ENCODE measurements at regions not wholly inside any gene's neighbourhood (a gene's known extent, or its start where the extent isn't known, plus 50 kb on each side); places are given as distances from the start of the nearest gene placed in this dataset.
A peak's percentile ranks its signal among the peaks of the same experiment; 100 is the strongest.

DNA sequence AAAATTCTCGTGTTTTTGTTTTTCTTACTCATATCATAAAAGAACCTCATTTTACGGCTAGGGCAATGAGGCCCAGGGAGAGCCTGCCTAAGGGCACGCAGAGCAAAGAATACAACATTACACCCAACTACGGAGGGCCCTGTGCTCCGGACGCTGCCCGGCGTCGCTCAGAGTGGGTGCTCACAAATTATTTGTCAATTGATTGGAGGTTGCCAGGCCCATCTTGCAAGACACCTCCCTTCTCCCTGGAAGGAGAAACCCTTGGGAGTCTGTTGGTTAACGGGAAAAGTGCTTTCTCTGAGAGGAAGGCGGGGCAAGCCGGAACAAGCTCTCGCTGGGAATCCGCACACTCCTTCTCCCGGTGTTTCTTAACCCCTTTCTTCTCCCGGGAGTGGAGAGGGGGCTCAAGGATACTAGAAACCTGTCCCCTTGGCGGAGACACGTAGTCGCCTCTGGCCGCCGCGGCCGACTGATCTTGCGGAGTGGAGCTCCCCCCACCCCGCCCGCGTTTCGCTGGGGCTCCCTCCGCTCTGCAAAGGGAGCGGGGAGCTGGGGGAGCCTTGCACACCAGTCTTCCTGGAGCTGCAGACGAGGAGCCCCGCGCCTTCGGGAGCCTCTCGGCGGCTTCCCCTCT is 599.3 kb upstream of the SGCD start:
- BruUV-seq (replicated peaks), result no TSS peak
- H3K9me3 ChIP-seq (ENCODE audit: control insufficient read depth, insufficient read depth, low read length), result no peaks in the 10 kb centered on the region
- no peak; the same call in 1 of the 2 replicates for ATAC-seq (ENCODE audit: low read depth)
- H3K9ac ChIP-seq (ENCODE audit: low read depth, low read length), result no peak overlapping the region
- no peaks in the 10 kb centered on the region for H3K36me3 ChIP-seq (ENCODE audit: control insufficient read depth, insufficient read depth, low read length)
- no peaks in the 10 kb centered on the region for H4K20me1 ChIP-seq (ENCODE audit: insufficient read depth, low read length)
- DNase-seq, result no peak
- intact Hi-C loops (cut with micrococcal nuclease) (loop anchor here (10.0 kb wide), 3 partner anchors 517 to 1097 kb away; partner anchors contain the start of gene SGCD), dilution Hi-C loops (cut with HindIII; ENCODE audit: low sequenced_read_pairs, unreplicated experiment) (no loop called here), in situ Hi-C loops (cut with MboI; ENCODE audit: low sequenced_read_pairs) (no loop called here)
- H3K4me3 ChIP-seq (ENCODE audit: insufficient read depth, low read depth, low read length), result peak overlapping the region; percentile 37
- no peak overlapping the region for H3K56ac ChIP-seq (ENCODE audit: extremely low read depth, insufficient read depth, low read length)
- H3K79me1 ChIP-seq (ENCODE audit: low read depth in 1 of 2, low read length in 2 of 2), result no peaks in the 10 kb centered on the region
- ChIA-PET CTCF (no interaction called here), POLR2A (ENCODE audit: unreplicated experiment) (no interaction called here)
- no peak overlapping the region for H3K14ac ChIP-seq (replicated peaks; ENCODE audit: low read depth, low read length)
- no peaks in the 10 kb centered on the region for H3K4me1 ChIP-seq (ENCODE audit: control insufficient read depth, insufficient read depth, low read length)
- no peak overlapping the region for H2BK120ac ChIP-seq (ENCODE audit: low read depth, low read length)
- TF ChIP-seq MAFK (IDR thresholded peaks at IDR 0.05; ENCODE audit: low read depth, low read length), result no peak
- TF ChIP-seq SMC3 (IDR thresholded peaks at IDR 0.05; ENCODE audit: low read depth, low read length), result no peak
- TF ChIP-seq CEBPB (IDR thresholded peaks at IDR 0.05; ENCODE audit: low read depth, low read length), result no peak
- TF ChIP-seq MAZ (IDR thresholded peaks at IDR 0.05; ENCODE audit: borderline replicate concordance, low read depth, low read length), result no peak
- H4K91ac ChIP-seq (ENCODE audit: insufficient read depth, low read depth, low read length), result no peak overlapping the region
- H2BK15ac ChIP-seq (ENCODE audit: low read depth, low read length), result no peak overlapping the region
- H2AFZ ChIP-seq (replicated peaks; ENCODE audit: low read length, poor library complexity), result peak overlapping the region; percentile 6
- WGBS, 2 experiments (ENCODE audit: extremely low coverage in 2 of 2, insufficient read length in 1 of 2), result 5% methylated on average over 10 of the region's 36 CpGs; no CpG with 5 or more reads in 1 of the 2 experiments
- no peak overlapping the region for H2BK20ac ChIP-seq (ENCODE audit: low read depth, low read length)
- no peak overlapping the region for H2BK5ac ChIP-seq (ENCODE audit: low read depth, low read length, poor library complexity, severe bottlenecking)
- peak overlapping the region; percentile 48; the same call in 1 of the 2 replicates for H3K4me2 ChIP-seq (ENCODE audit: low read depth, low read length)
- H2AK5ac ChIP-seq (ENCODE audit: low read depth, low read length), result no peak overlapping the region
- H3K18ac ChIP-seq (ENCODE audit: low read depth, low read length), result no peak overlapping the region
- H3K23ac ChIP-seq (ENCODE audit: low read depth, low read length), result no peak overlapping the region
- no peak overlapping the region for H4K8ac ChIP-seq (ENCODE audit: low read depth in 2 of 2, low read length in 2 of 2)
- no peak overlapping the region for H3K27ac ChIP-seq (ENCODE audit: insufficient read depth, low read length)
- no peaks in the 10 kb centered on the region for H3K9me1 ChIP-seq (ENCODE audit: insufficient read depth, low read length)
- H3K27me3 ChIP-seq (ENCODE audit: control insufficient read depth, insufficient read depth, low read length), result peaks cover 27% of the 10 kb centered on the region
- no peak overlapping the region for H4K5ac ChIP-seq (ENCODE audit: low read depth, low read length)
- H3K4ac ChIP-seq (ENCODE audit: low read depth, low read length), result no peak overlapping the region
- no peak overlapping the region for H2AK9ac ChIP-seq (replicated peaks; ENCODE audit: low read depth, low read length, poor library complexity)
